ENCODE measurements at regions not wholly inside any gene's neighbourhood (a gene's known extent, or its start where the extent isn't known, plus 50 kb on each side); places are given as distances from the start of the nearest gene placed in this dataset.

GRCh38 chr10:107423903-107424302 lies 259.4 kb upstream of the SORCS1 start:
- DNase-seq (ENCODE audit: low read depth, low spot score), result no peak

GRCh38 chr10:107422681-107423080 lies 258.2 kb upstream of the SORCS1 start:
- no peak for DNase-seq (ENCODE audit: low read depth, low spot score)

- DNase-seq (ENCODE audit: low read depth, low spot score), result no peak
Measured at GRCh38 chr10:107420196-107420595, 255.7 kb upstream of the SORCS1 start.

GRCh38 chr10:107418085-107418806 lies 253.7 kb upstream of the SORCS1 start:
- DNase-seq (ENCODE audit: low read depth, low spot score), result no peak

GRCh38 chr10:107417446-107417845 lies 252.9 kb upstream of the SORCS1 start:
- DNase-seq (ENCODE audit: low read depth, low spot score), result no peak

GRCh38 chr10:107415446-107415845 lies 250.9 kb upstream of the SORCS1 start:
- DNase-seq (ENCODE audit: low read depth, low spot score), result no peak

- DNase-seq (ENCODE audit: low read depth, low spot score), result no peak
Measured at GRCh38 chr10:107413971-107414370, 249.5 kb upstream of the SORCS1 start.

- DNase-seq (ENCODE audit: low read depth, low spot score), result no peak
Measured at GRCh38 chr10:107409522-107409921, 245.0 kb upstream of the SORCS1 start.

- no peak for DNase-seq (ENCODE audit: low read depth, low spot score)
Measured at GRCh38 chr10:107398115-107398514, 233.6 kb upstream of the SORCS1 start.

- no peak for DNase-seq (ENCODE audit: low read depth, low spot score)
Measured at GRCh38 chr10:107391901-107392300, 227.4 kb upstream of the SORCS1 start.

GRCh38 chr10:107390563-107390962 lies 226.1 kb upstream of the SORCS1 start:
- DNase-seq (ENCODE audit: low read depth, low spot score), result no peak

- DNase-seq (ENCODE audit: low read depth, low spot score), result no peak
Measured at GRCh38 chr10:107383357-107383756, 218.9 kb upstream of the SORCS1 start.

GRCh38 chr10:107379601-107380000 lies 215.1 kb upstream of the SORCS1 start:
- no peak for DNase-seq (ENCODE audit: low read depth, low spot score)

GRCh38 chr10:107371801-107372200 lies 207.3 kb upstream of the SORCS1 start:
- no peak for DNase-seq (ENCODE audit: low read depth, low spot score)

- DNase-seq (ENCODE audit: low read depth, low spot score), result no peak
Measured at GRCh38 chr10:107364872-107365271, 200.4 kb upstream of the SORCS1 start.

GRCh38 chr10:107362306-107362705 lies 197.8 kb upstream of the SORCS1 start:
- DNase-seq (ENCODE audit: low read depth, low spot score), result no peak

GRCh38 chr10:107357033-107357432 lies 192.5 kb upstream of the SORCS1 start:
- no peak for DNase-seq (ENCODE audit: low read depth, low spot score)

- no peak for DNase-seq (ENCODE audit: low read depth, low spot score)
Measured at GRCh38 chr10:107356396-107356795, 191.9 kb upstream of the SORCS1 start.

GRCh38 chr10:107342711-107343110 lies 178.2 kb upstream of the SORCS1 start:
- DNase-seq (ENCODE audit: low read depth, low spot score), result no peak

- DNase-seq (ENCODE audit: low read depth, low spot score), result no peak
Measured at GRCh38 chr10:107341281-107341680, 176.8 kb upstream of the SORCS1 start.

- DNase-seq (ENCODE audit: low read depth, low spot score), result no peak
Measured at GRCh38 chr10:107340326-107340725, 175.8 kb upstream of the SORCS1 start.

GRCh38 chr10:107336061-107336460 lies 171.6 kb upstream of the SORCS1 start:
- no peak for DNase-seq (ENCODE audit: low read depth, low spot score)

GRCh38 chr10:107317592-107317991 lies 153.1 kb upstream of the SORCS1 start:
- DNase-seq (ENCODE audit: low read depth, low spot score), result no peak

GRCh38 chr10:107303203-107303602 lies 138.7 kb upstream of the SORCS1 start:
- no peak for DNase-seq (ENCODE audit: low read depth, low spot score)

All from iPS DF 19.7 (cell line).